Hepatocyte (in vitro differentiated cells): ENCODE measurements at regions not wholly inside any gene's neighbourhood (a gene's known extent, or its start where the extent isn't known, plus 50 kb on each side); places are given as distances from the start of the nearest gene placed in this dataset.

Source experiments
- DNase-seq: peaks from one replicate; pipeline ENCODE4 v3.0.0-alpha.2; 2016; ENCODE audit warnings: low spot score
- H2AFZ ChIP-seq: fragments of 200-600 bp; sonication (generic); 2 replicates; pipeline ENCODE4 v1.6.0; 2016; ENCODE audit warnings: antibody characterized with exemption, mild to moderate bottlenecking
- H3K27ac ChIP-seq: fragments of 200-600 bp; sonication (generic); 2 replicates; pipeline ENCODE4 v1.5.1; 2016; ENCODE audit warnings: mild to moderate bottlenecking
- H3K27me3 ChIP-seq: fragments of 200-600 bp; sonication (generic); 2 replicates; pipeline ENCODE4 v1.6.1; 2016
- H3K36me3 ChIP-seq: fragments of 200-600 bp; sonication (generic); replicated peaks from 2 replicates; pipeline ENCODE4 v1.5.1; 2016; ENCODE audit warnings: low read depth; ENCODE audit not compliant: insufficient read depth
- H3K4me1 ChIP-seq: fragments of 200-600 bp; sonication (generic); 2 replicates; pipeline ENCODE4 v1.5.1; 2016; ENCODE audit warnings: mild to moderate bottlenecking, moderate library complexity; ENCODE audit not compliant: insufficient read depth
- H3K4me2 ChIP-seq: fragments of 200-600 bp; sonication (generic); 2 replicates; pipeline ENCODE4 v1.6.0; 2016
- H3K4me3 ChIP-seq: fragments of 200-600 bp; sonication (generic); 2 replicates; pipeline ENCODE4 v1.5.1; 2016; ENCODE audit warnings: mild to moderate bottlenecking
- H3K79me2 ChIP-seq: fragments of 200-600 bp; sonication (generic); 2 replicates; pipeline ENCODE4 v1.6.0; 2017; ENCODE audit warnings: mild to moderate bottlenecking
- H3K9me2 ChIP-seq: fragments of 200-600 bp; sonication (generic); replicated peaks from 2 replicates; pipeline ENCODE4 v1.6.0; 2017; ENCODE audit warnings: mild to moderate bottlenecking; ENCODE audit not compliant: insufficient read depth
- H3K9me3 ChIP-seq: fragments of 200-600 bp; sonication (generic); 2 replicates; pipeline ENCODE4 v1.5.1; 2016; ENCODE audit warnings: low read depth, mild to moderate bottlenecking
- H4K20me1 ChIP-seq: fragments of 200-600 bp; sonication (generic); 2 replicates; pipeline ENCODE4 v1.6.0; 2016; ENCODE audit warnings: mild to moderate bottlenecking; ENCODE audit not compliant: insufficient read depth, poor library complexity, severe bottlenecking
- CTCF ChIP-seq: fragments of 200-600 bp; sonication (generic); IDR thresholded peaks from 2 replicates; pipeline ENCODE4 v1.5.1; 2016; ENCODE audit warnings: antibody characterized with exemption, mild to moderate bottlenecking; ENCODE audit not compliant: poor library complexity
- EZH2 ChIP-seq: fragments of 200-600 bp; sonication (generic); IDR thresholded peaks from 2 replicates; pipeline ENCODE4 v1.6.1; 2016; ENCODE audit warnings: antibody characterized with exemption, mild to moderate bottlenecking, borderline replicate concordance
- EZH2phosphoT487 ChIP-seq: fragments of 200-600 bp; sonication (generic); IDR thresholded peaks from one replicate; pipeline ENCODE4 v1.6.1; 2018; ENCODE audit warnings: antibody characterized with exemption, mild to moderate bottlenecking, low read depth, moderate library complexity; ENCODE audit not compliant: unreplicated experiment, severe bottlenecking
- WGBS: methylation state at CpG from one replicate; pipeline ENCODE4 v1.1.6; 2016; ENCODE audit warnings: low lambda C conversion rate; ENCODE audit errors: missing lambda C conversion rate; 5-methylcytosine and 5-hydroxymethylcytosine counted together

GRCh38 chr2:122098306-122098705 is 342.9 kb downstream of the TSN start:
- H3K4me2 ChIP-seq: no peak overlapping the region
- no peaks in the 10 kb centered on the region for H3K4me1 ChIP-seq
- H3K79me2 ChIP-seq: no peaks in the 10 kb centered on the region
- no peak overlapping the region for H3K27ac ChIP-seq
- TF ChIP-seq EZH2: no peak
- no peak for TF ChIP-seq CTCF
- TF ChIP-seq EZH2phosphoT487: no peak
- H4K20me1 ChIP-seq: no peaks in the 10 kb centered on the region
- H3K36me3 ChIP-seq: no peaks in the 10 kb centered on the region
- no peak for DNase-seq
- 89% methylated on average over 1 of the region's 1 CpG for WGBS
- H2AFZ ChIP-seq: no peak overlapping the region
- no peak overlapping the region for H3K4me3 ChIP-seq
- no peaks in the 10 kb centered on the region for H3K27me3 ChIP-seq
- no peaks in the 10 kb centered on the region for H3K9me3 ChIP-seq
- H3K9me2 ChIP-seq: no peaks in the 10 kb centered on the region

GRCh38 chr2:122100346-122100745 is 344.9 kb downstream of the TSN start:
- TF ChIP-seq EZH2 (no peak), CTCF (no peak), EZH2phosphoT487 (no peak)

GRCh38 chr2:122100756-122101155 is 345.3 kb downstream of the TSN start:
- no peaks in the 10 kb centered on the region for H3K4me1 ChIP-seq
- TF ChIP-seq EZH2phosphoT487 (no peak), CTCF (no peak), EZH2 (no peak)
- no peak overlapping the region for H3K4me3 ChIP-seq
- H4K20me1 ChIP-seq: no peaks in the 10 kb centered on the region
- H3K9me2 ChIP-seq: no peaks in the 10 kb centered on the region
- H3K36me3 ChIP-seq: no peaks in the 10 kb centered on the region
- H2AFZ ChIP-seq: no peak overlapping the region
- no peak for DNase-seq
- H3K9me3 ChIP-seq: no peaks in the 10 kb centered on the region
- no peak overlapping the region for H3K27ac ChIP-seq
- H3K79me2 ChIP-seq: no peaks in the 10 kb centered on the region
- no peaks in the 10 kb centered on the region for H3K27me3 ChIP-seq
- H3K4me2 ChIP-seq: no peak overlapping the region

More at GRCh38 chr2:122100346-122100745, 344.9 kb downstream of the TSN start:
- DNase-seq: no peak
- H3K4me2 ChIP-seq: no peak overlapping the region
- 60% methylated on average over 2 of the region's 2 CpGs for WGBS
- no peak overlapping the region for H2AFZ ChIP-seq
- H4K20me1 ChIP-seq: no peaks in the 10 kb centered on the region
- no peak overlapping the region for H3K27ac ChIP-seq
- no peaks in the 10 kb centered on the region for H3K36me3 ChIP-seq
- H3K4me3 ChIP-seq: no peak overlapping the region
- H3K9me2 ChIP-seq: no peaks in the 10 kb centered on the region
- no peaks in the 10 kb centered on the region for H3K9me3 ChIP-seq
- no peaks in the 10 kb centered on the region for H3K27me3 ChIP-seq
- H3K79me2 ChIP-seq: no peaks in the 10 kb centered on the region
- no peaks in the 10 kb centered on the region for H3K4me1 ChIP-seq

- H3K79me2 ChIP-seq: no peaks in the 10 kb centered on the region
- H3K9me2 ChIP-seq: no peaks in the 10 kb centered on the region
- no peaks in the 10 kb centered on the region for H3K36me3 ChIP-seq
- WGBS: 75% methylated on average over 5 of the region's 5 CpGs
- no peaks in the 10 kb centered on the region for H3K4me1 ChIP-seq
- no peak overlapping the region for H2AFZ ChIP-seq
- H3K27me3 ChIP-seq: no peaks in the 10 kb centered on the region
- no peak overlapping the region for H3K4me3 ChIP-seq
- TF ChIP-seq EZH2phosphoT487 (no peak), CTCF (no peak), EZH2 (no peak)
- no peak overlapping the region for H3K4me2 ChIP-seq
- H3K9me3 ChIP-seq: no peaks in the 10 kb centered on the region
- H4K20me1 ChIP-seq: no peaks in the 10 kb centered on the region
- no peak for DNase-seq
- no peak overlapping the region for H3K27ac ChIP-seq
Measured at GRCh38 chr2:122101319-122101718, 345.9 kb downstream of the TSN start.
